Prostate gland (tissue), 2 donors: ENCODE measurements at regions not wholly inside any gene's neighbourhood (a gene's known extent, or its start where the extent isn't known, plus 50 kb on each side); places are given as distances from the start of the nearest gene placed in this dataset.

Experiments
- CTCF ChIP-seq, 4 experiments: fragments of 200-600 bp in 2 of 4; fragments of 450-650 bp in 2 of 4; sonication (generic) in 2 of 4; IDR thresholded peaks; 1 replicate in 3 of 4; 2 replicates in 1 of 4; pipeline ENCODE4 v1.5.1; 2016 to 2019; ENCODE audit warnings: antibody characterized with exemption in 4 of 4, mild to moderate bottlenecking in 2 of 4, moderate library complexity in 2 of 4
- POLR2AphosphoS5 ChIP-seq: sonication (generic); formaldehyde crosslinking; IDR thresholded peaks from one replicate; pipeline ENCODE4 v1.6.1; 2017; ENCODE audit warnings: antibody characterized with exemption

GRCh38 chr10:52438119-52438518, 124.0 kb downstream of the DKK1 start:
- TF ChIP-seq POLR2AphosphoS5: no peak
- TF ChIP-seq CTCF (IDR thresholded peaks at IDR 0.05): no peak
